Skin of body (tissue), 1 donor: ENCODE measurements at regions not wholly inside any gene's neighbourhood (a gene's known extent, or its start where the extent isn't known, plus 50 kb on each side); places are given as distances from the start of the nearest gene placed in this dataset.

ENCODE experiments used
- DNase-seq: peaks from one replicate; lab custom pipeline; 2025; lab: John Stamatoyannopoulos, UW

DNA sequence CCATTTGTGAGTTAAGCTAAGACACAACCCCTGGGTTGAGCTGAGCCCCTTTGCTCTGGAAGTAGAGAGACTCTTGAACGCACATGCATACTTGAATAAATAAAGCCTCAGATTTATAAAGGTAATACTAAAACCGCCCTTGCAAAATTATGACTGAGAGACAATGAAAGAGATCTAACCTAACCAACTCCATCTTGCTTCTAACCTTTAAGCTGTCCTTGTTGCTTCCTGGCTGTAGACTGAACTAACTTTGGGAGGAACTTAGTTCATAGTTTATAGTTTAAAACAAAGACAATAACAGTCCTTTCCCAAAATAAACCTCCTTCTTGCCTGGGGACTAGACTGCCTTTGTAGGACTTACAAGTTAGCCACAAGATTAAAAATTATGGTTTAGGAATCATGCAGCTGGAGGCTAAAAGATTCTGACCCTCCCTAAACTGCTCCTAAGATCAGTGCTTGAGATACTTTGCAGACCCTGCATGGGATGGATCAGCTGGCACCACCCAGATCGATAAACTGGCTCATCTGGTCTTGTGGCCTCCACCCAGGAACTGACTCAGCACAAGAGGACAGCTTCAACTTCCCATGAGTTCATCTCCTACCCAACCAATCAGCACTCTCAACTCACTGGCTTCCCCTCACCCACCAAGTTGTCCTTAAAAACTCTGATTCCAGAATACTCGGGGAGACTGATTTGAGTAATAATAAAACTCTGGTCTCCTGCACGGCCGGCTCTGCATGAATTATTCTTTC, 240.2 kb upstream of the SLC14A2 start:
- no peak for DNase-seq

DNA sequence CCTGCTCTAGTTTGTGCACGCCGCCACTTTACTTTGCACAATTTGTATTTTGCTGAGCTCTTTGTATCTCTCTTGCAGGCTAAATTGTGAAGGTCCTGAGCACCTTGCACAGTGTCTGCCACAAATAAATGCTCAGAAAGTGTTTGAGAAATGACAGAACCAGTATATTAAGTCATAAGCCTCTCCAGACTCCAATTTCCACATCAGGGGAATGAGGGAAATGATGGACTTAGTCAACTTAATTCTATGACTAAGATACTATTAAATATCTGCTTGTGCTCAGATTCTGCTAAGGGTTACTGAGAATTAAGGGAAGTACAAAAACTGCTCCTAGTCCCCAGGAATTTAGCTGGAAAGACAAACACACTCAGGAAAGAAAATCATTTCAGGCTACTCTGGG, 239.1 kb upstream of the SLC14A2 start:
- no peak for DNase-seq

GRCh38 chr18:45378308-45378707, 237.0 kb upstream of the SLC14A2 start:
- DNase-seq, result no peak

DNA sequence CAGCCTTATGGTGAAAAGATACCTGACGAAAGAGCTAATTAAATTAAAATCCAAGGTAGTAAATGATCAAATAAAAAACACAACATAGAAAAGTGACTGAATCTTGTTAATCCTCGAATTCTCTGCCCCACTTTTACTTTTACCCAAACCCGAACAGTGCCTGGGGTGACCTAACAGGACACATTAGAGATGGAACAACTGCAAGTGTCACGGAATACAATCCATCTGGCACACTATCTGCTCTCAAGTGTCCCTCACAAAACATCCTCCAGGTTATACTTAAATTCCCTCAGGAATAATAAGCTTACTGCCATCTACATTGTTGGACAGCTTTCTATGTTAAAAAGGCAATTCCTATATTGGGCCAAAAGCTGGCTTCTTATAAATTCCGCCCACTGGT, 236.3 kb upstream of the SLC14A2 start:
- no peak for DNase-seq

DNA sequence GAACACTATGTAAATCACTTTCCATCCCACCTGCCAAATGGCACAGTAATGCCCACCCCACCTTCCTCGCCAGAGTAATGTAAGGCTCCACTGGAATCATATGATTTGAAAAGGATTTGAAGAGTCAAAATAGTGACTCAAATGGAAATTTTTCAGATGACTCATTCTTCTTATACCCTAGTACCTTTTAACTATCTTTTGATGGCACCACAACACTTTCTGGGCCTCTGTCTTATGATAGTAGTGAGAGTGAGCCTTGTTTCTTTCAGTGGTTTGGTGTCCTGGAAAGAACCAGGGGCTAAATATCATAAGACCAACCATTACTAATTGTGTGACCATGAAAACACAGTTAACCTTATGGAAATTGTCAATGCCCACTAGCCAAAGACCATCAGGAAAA, 235.4 kb upstream of the SLC14A2 start:
- no peak for DNase-seq

GRCh38 chr18:45381282-45381681, 234.0 kb upstream of the SLC14A2 start:
- DNase-seq, result no peak

DNA sequence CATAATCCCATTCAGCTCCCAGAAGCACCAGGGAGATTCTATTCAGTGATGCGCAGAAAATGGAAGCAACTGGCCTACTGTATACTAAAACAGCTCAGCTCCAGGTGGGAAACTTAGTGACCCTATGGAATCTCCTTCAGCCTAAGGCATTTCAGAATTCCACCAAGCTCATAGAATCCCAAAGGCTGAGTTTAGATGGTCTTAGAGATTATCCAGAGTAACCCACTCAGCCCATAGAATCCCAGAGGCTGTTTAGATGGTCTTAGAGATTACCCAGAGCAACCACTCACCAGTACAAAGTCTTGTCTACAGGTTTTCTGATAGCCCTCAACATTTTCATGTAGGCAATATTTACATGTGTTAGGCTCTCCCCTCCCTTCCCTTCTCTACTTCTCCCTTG, 232.0 kb upstream of the SLC14A2 start:
- DNase-seq, result no peak

DNA sequence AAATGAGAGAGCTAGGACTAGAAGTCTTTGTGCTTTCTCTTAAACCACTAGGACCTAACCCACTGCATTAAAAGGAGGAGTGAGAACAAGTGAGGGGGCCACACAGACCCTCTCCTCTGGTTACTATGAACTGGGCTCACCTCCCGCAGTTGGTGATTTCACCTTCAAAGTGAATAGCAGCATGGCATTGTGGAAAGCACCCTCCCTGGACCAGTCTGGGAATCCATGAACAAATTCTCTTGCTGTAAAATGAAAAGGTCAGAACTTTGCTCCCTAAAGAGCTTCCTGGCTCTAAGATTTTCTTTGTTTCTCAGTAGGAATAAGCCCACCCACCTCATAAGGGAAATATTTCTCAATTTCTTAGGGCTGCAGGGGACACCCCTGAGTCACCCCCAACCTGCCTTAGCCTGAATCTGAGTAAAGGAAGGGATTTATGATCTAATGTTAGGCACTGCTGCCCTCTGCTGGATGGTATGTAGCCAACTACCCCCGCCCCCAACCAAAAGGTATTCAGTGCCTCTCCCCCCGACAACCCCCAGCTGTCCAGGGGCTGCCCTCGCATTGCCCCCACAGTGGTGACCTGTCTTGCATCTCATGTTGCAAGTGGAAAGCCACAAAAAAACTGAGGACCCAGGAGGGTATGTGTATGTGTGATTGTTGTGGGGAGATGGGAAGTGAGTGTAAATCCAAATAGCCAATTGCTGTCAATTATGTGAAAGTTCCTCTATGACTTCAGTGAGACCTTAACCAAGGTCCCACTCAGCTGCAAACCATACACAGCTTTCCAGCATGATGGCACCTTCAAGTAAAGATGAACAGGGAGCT, 230.9 kb upstream of the SLC14A2 start:
- peak; percentile 29 for DNase-seq

DNA sequence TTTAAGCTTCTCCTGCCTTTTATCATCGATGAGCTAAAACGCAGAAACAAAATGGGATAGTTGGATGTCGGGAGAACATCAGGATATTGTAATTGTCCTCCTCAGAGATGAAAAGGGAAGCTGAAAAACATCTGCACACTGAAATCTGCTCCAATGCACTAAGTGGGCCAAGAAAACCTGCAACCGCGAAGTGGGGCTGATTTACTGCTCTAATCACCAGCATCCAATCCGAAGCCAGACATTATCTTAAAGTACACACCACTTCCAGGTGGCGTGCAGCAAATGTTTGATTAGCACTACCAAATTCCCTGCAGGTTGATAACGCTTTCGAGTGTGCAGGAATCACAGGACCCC, 230.3 kb upstream of the SLC14A2 start:
- no peak for DNase-seq

DNA sequence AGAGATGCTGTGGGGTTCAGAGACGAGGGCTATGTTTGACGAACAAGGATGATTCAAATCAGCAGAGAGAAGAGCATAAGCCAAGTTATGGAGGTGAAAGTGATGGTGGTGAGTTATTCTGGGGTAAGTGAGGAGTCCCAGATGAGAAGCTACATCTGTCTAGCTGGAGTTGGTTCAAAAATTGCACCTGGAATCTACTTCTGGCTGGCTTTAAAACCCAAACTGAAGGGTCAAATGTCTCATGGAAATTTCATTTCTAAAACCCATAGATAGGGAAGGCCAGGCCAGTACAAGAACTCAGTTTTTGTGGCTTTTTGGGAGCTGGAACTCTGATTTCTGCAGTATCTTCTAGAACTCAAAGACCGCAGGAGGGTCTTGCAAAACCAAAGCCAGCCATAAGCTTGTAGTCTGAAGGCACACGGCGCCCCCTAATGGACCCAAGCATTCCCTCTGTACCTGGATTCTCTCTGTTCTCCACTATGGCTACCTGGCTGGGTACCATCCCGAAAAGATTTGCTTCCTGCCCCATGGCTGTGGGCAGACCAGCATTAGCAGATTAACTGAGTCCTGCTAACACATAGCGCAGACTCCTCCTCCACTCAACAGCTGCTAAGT, 229.1 kb upstream of the SLC14A2 start:
- DNase-seq, result no peak

DNA sequence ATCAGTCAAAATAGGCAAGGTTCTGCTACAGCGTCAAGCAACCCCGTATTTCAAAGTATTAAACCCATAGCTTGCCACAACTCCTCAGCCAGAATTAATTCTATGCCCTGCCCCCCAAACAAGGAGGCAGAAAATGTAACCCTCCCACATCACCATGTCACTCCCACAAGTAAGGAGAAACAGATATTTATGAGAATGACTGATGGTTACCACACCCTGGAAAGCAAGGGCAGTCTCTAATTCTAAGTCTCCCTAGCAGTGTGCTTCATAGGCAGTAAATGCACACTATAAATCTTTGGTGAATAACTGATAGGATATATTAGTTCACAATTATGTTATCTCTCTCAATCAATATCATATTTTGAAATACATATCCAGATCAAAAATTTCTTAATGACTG, 228.0 kb upstream of the SLC14A2 start:
- no peak for DNase-seq

- DNase-seq, result no peak
Observed at GRCh38 chr18:45398448-45398847, 216.8 kb upstream of the SLC14A2 start.

DNA sequence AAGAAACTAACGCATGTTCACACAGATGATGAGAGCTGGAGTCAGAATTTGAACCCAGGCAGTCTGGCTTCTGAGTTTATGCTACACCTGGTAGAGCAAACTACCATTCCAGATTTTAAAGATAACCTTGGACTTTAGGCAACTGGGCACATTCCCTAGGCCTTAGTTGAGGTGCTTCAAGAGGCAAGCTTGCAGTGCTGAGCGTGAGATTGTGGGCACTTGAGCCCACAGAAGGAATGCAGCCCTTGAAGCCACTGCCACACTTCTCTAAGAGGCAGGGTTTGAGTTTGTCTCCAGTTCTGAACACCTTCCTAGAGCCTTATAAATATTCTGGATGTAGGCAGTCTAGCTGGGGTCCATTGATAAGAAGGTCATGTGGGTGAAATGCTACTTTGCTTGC, 216.1 kb upstream of the SLC14A2 start:
- no peak for DNase-seq

- no peak for DNase-seq
Observed at GRCh38 chr18:45399643-45400042, 215.6 kb upstream of the SLC14A2 start.

DNA sequence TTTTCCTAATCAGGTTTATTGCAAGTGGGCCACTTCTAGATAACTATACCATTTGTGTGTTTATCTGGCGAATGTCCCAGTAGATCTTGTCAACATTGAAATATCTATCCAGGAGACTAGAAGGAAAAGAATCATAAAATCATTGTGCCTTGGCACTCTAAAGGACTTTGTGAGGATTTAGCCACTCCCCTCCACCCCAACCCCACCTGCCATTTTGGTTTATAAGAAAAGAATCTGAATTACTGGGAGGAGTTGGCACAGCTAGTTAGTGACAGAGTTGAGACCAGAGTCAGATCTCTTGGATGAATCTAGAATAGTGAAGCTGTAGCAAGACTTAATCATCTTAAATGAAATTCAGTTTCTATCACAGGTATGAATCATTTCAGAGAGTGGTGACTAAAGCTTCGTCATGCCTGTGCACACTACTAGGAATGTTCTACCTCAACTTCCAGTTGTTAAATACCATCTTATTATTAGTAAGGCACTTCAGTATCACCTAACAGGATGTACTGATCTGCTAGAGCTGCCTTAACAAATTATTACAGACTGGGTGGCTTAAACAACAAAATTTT, 212.7 kb upstream of the SLC14A2 start:
- no peak for DNase-seq

GRCh38 chr18:45403341-45404049, 211.8 kb upstream of the SLC14A2 start:
- no peak for DNase-seq

DNA sequence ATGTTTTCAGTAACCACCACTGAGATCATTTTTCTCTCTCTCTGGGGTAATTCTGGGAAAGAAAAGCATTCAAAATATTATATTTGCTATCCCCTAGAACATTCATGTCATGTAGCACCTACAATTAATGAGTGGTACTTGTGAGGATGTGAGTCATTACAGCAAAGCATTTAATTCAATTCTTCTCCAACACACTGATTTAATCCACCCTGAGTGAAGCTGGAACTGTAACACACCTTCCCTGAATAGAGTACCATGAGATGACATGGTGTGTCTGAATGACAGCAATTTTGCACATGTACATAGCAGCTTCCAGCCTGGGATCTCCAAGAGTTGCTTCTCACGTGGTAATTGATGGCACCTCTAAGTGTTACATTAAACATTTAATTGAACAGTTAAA, 207.1 kb upstream of the SLC14A2 start:
- DNase-seq, result no peak

DNA sequence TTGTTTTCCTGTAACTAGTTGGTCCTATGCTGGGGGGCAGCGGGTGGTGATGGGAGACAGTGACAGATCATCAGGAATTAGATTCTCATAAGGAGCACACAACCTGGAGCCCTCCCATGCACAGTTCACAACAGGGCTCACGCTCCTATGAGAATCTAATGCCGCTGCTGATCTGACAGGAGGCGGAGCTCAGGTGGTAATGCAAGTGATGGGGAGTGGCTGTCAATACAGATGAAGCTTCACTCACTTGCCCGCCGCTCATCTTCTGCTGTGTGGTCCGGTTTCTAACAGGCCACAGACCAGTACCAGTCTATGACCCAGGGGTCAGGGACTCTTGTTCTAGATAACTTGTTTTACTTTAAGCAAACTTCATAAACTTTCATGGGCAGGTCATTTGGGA, 205.3 kb upstream of the SLC14A2 start:
- no peak for DNase-seq

DNA sequence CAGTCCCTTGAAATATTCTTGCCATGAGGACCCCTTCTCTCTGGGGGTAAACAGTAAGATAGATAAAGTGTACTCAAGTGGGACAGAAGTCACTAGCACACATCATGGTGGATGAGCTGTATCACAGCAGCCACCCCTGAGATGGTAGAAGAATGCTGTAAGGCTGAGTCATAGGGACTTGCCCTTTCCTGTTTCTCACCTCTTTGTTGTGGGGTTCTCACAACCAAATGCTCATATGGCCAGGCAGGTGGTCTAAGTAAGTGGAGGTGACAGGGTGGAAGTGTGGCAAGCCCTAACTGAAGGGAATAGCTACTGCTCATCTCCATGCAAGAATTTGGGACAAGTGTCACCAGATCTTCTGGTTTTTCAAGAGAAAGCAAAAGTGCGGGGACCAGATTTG, 202.7 kb upstream of the SLC14A2 start:
- DNase-seq, result no peak

DNA sequence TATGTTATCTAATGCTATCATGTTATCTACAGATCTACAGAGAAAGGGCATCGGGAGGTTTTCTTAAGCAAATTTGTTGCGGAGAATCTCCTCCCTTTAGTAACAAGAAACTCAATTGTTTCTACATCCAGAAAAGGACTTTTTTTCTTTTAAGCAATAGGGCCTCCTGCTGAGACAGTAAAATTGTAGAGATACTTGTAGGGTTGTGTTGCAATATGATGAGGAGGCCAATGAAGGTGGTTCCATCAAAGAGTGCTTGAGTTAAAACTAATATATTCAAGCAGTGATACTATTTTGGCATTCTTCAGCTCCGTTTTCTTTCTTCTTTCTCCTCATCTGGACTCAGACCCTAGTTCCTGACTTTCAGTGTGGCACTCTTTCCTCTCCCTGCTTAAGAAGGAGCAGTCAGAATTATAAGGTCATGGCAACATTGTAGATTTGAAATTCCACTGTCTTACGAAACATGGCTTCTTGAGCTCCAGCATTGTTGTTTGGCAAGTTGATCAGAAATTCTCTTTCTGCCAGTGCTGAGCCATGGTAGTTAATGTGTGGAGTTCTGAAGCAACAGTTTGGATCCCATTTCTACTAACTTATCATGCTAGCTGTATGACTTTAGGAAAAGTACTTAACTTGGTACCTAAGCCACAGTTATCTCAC, 202.0 kb upstream of the SLC14A2 start:
- DNase-seq, result no peak

DNA sequence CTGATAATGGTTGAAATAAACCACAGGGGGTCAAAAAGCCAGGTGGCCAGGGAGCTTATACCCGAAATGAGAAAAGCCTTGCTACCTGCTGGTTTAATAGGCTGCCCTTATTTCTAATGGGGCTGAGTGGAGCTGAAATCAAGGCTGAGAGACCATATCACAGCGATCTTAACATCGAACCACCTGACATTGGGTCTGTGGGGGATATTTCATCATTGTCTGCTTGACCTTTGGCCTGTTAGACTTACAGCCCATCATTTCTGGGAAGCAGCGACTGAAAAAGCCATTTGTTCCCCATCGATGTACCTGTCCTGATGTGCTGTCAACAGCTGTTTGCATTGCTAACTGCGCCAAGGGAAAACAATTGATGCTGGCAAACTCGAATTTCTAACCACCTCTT, 199.7 kb upstream of the SLC14A2 start:
- no peak for DNase-seq
